Urothelium cell line (cell line): ENCODE measurements at regions not wholly inside any gene's neighbourhood (a gene's known extent, or its start where the extent isn't known, plus 50 kb on each side); places are given as distances from the start of the nearest gene placed in this dataset.
A peak's percentile ranks its signal among the peaks of the same experiment; 100 is the strongest.

Experiments
- DNase-seq: peaks from one replicate; pipeline ENCODE4 v3.0.0; 2011; ENCODE audit warnings: low spot score, mixed read lengths
- FAIRE-seq: peaks from 2 replicates; lab custom pipeline; 2011; peaks lifted over from hg19 to GRCh38; lab: Jason Lieb, UNC

DNA sequence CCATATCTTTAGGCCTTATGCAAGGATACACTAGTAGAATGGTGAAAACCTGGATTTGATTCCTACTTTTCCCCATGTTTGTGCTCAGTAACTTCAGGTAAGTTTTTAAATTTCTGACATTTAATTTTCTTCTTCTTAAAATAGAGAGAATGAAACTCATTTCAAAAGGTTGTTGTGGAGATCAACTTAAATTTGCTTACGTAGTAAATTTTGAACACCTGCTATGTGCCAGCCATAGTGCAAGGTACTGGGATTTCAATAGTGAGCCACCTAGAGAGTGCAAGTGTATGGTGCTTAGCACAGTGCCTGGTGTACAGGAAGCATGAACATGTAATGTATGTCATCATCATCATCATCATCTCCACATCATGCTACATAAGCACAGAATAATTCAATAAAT lies 73.6 kb upstream of the SMIM36 start:
- DNase-seq (no peak), FAIRE-seq (no peak)

DNA sequence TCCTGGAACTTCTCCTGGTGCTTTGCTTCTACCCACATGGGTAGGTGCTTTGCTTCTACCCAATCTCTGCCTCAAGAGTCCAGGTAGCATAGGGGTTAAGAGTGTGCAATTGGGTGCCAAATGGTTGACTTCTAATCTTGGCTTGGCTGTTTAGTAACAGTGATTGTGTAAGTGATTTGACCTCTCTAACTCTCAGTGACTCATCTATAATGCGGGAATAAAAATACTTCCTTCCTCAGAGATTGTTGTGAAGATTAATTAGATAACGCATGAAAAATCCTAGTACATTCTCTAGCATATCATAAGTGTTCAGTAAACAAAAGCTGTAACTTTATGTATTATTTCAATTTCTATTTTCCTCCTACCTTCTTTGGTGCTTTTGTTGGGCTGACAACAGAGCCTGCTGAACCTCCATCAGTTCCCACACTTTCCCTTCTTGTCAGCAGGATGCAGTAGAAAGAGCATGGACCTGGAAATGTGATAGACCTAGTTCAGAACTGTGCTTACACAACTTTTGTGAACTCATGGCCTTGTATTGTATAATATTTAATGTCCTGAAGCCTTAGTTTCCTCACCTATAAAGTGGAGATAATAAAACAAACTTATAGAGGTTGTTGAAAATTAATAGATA lies 72.9 kb upstream of the SMIM36 start:
- FAIRE-seq (no peak), DNase-seq (no peak)

DNA sequence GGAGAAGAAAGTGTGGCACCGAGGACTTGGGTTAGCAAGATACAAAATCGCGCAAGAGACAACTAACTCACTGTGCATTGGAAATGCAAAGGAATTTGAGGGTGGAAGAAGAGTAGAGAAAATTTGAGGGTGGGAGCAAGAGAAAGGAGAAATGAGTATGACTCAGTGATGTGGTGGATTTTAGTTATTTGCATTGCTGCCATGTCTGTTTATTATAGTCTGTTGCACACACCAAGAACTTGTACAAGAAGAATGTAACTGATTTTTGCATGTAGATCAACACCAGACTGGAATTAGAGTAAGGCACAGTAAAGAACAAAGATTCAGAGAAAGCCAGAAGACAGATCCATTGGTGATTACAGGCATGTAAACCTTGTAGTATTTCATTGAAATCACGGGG lies 71.6 kb upstream of the SMIM36 start:
- FAIRE-seq = no peak
- no peak for DNase-seq

DNA sequence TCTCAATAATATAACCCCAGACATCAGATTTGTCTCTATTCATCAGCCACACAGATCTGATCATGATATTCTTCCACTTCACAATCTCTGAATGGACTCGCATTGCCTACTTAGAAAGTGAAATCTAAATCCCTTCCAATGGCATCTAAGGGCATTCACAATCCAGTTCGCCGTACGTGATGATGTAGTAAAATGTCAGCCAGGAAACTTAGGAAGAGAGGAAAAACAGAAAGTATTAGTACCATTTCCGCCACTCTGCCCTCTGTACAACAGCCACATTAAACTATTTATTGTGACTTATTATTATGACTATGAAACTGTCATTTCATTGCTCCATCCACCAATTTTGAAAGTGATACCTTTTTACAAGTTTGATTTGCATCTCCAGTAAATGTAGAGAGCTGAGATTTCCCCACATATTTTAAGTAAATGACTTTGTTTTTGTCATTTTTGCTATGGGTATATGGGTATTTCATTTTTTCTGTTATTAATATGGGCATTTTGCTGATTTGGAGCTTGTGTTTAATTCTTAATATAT lies 69.4 kb upstream of the SMIM36 start:
- no peak for FAIRE-seq
- no peak for DNase-seq

DNA sequence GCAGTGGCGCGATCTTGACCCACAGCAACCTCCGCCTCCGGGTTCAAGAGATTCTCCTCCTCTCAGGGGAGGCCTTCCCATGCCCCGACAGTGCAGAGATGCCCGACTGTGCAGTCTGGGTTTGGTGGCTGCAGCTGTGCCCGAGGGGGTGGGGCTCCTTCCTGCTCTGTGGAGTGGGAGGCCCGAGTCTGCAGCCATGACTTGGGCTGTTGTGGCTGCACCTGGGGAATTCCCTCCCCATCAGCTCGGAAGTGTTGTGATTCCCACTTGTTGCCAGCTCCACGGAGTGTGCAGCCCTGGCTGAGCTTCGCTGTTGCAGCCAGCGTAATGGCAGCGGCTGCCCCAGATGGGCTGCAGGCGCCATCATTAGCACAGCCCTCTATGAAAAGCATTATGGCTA lies 66.4 kb upstream of the SMIM36 start:
- peak; percentile 78 for FAIRE-seq

DNA sequence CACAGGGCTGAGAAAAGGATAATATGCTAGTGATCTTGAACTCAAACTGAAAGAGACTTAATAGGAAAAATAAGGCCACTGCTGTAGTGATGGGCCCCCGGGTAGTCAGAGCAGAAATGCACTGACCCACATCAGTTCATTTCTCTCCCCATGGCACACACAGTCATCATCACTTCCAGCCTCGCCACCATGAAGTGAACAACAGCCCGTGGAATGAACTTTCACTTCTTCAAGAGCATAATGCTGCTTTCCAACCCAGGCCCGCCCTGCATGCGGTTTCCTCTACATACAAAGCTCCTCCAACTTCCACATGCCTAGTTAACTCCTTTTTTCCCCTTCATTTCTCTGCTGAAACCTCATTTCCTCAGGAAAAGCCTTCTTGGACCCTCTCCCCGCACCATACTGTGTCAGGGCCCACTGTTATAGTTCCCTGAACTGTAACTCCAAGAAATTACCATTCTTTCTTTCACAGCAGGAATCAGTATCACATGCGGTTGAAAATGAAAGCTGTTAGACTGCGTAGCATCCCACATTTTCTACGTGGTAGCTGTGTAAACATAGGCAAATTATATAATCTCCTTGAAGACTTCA lies 65.8 kb upstream of the SMIM36 start:
- no peak for FAIRE-seq
- no peak for DNase-seq

More for the DNA sequence above, 66.4 kb upstream of the SMIM36 start:
- DNase-seq = peak; percentile 58

DNA sequence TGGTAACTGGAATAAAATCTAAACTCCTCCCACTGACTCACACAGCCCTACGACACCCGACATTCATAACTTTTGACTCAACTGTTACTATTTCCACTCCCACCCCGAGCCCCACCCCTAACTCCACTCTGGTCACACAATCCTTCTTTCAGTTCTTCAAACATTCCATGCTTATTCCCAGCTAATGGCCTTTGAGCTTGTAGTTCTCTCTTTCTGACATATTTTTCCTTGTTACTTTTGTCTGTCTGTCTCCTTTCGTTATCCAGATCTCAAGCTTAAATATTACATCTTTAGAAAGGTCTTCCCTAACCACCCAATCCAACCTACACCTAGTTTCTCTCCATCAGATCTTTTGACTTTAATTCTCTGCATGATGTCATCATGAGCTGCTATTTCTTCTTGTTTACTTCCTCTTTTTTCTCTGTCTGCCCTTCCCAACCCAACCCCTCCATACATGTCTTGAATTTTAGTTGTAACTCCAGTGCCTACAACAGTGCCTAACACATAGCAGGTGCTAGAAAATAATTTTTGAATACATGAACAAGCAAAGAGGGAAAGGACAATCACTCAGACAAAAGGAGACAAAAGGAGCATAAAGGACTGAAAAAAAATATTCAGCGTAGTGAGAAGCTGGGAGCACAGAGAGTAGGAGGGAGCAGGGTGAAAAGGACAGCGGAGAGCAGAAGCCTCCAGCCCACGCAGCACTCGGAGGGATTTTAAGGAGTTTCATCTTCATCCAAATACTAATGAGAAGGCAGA lies 65.2 kb upstream of the SMIM36 start:
- FAIRE-seq (no peak), DNase-seq (peak; percentile 65)

DNA sequence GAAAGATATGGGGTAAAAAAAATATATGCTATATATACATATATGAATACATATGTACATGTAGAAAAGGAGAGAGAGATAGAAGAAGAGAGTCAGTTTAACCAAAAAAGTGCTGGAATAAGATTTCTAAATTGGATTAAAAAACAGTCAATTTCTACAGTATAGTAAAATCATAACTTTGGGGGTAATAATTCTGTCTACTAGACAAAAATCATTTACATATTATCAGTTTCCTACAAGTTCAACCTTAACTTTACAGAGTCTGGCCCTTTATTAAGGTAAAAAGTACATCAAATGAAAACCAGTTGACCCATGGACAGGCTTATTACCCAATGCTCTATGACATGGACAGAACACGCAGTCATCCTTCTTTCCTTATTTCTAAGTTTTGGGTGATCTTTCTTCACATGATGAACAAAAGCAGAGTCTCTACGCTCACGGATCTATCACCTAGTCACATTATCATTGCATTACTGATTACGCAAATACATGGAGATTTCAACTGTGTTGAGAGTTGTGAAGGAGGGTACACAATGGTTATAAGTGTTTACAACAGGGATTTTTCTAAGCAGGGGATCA lies 63.9 kb upstream of the SMIM36 start:
- FAIRE-seq (no peak), DNase-seq (no peak)

DNA sequence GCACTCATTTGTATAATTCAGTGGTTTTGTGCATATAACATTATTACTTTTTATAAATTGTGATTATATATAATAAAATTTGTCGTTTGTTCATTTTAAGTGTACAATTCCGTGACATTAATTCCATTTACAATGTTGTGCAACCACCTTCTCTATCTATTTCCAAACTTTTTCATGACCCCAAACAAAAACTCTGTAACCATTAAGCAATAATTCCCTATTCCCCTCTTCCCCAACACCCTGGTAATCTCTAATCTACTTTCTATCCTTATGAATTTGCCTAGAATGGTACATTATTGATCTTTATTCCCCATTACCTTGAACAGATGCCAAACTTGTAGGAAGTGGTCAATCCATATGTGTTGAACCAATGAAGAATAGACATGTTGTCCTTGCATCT lies 61.3 kb upstream of the SMIM36 start:
- FAIRE-seq (no peak), DNase-seq (no peak)

DNA sequence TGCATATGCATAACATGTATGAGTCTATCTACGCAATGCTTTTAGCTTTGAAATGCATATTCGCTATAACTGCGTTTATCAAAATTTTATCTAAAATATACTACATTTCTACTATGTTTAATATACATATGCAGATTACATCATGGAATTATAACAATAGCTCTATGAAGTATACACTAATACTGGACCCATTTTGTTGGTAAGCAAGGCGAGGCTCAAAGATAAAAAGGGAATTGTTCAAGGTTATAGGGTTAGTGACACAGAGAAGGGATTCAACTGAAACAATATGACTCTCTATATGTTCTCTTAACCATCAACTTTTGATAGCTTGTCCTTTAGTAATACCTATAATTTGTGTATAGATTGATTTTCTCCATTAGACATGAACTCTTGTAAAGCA lies 60.9 kb upstream of the SMIM36 start:
- no peak for FAIRE-seq
- DNase-seq = no peak

DNA sequence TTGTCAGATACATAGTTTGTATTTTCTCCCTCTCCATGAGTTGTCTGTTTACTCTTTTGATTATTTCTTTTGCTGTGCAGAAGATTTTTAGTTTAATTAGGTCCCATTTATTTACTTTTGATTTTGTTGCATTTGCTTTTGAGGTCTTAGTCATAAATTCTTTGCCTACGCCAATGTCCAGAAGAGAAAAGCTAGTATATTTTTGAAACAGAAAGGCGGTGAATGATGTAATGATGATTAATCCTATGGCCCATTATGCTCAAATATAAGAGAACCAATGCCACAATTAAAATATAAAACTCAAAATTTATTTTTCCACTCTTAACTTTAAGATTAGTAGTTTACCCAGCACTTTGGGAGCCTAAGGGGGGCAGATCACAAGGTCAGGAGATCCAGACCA lies 59.8 kb upstream of the SMIM36 start:
- FAIRE-seq (no peak), DNase-seq (no peak)

DNA sequence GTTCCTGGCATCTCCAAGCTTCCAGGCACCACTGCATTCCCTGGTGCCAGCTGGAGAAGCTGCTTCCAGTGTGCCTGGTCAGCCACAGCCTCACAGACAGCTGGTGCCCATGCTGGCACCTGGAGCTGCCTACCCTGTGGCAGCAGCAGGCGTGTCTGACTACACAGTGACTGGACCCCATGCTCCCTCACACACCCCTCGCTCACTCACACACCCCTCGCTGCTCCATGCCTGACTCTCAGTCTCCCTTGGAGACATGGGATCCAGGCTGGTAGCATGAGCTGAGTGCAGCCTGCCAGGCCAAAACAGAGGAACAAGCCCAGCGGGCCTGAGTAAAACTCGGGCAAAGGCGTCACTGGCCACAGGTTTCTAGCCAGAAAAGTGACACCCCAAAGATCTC lies 59.1 kb upstream of the SMIM36 start:
- no peak for FAIRE-seq
- no peak for DNase-seq

DNA sequence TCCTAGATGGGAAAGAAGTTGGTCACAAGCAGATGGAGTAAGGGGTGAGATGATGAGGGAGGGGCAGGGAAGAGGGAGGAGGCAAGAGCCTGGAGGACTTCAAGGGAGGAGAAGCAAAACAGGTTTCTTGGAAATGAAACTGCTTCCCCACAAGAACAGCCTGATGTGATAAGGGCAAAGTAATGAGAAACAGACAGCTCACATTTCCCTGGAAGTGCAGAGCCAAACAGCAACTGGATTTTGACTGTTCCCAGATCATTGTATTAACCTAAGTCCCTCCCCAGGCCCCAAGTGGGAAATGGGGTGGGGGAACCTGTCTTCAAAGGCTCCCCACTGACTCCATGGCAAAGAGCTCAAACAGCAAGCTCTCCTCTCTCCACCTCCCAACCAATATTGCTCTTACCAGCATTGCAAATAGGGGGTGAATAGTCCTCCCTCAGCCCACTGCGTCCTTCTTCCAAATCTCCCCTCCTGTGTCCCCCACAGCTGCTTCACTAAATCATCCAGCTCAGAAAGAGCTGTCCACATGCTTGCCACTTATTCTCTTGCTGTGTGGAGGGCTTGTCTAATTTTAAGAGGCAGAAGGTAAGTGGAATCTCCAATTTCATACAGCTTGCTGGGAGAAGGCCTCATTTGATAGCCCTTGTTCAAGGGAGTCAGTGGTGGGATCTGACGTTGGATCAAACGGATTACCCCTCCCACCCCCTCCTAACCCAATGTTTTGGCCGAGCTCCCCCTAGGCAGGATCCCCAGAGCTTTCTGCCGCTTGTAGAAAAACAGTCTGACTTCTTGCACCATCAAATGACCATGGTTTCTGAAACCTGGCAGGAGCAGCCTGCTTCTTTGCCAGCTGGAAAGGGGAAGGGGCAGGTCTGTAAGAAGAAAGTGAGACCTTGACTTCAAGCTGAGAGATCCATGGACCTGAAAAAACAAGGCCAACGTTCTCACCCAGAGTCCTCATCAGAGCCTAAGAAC lies 56.3 kb upstream of the SMIM36 start:
- FAIRE-seq = no peak
- no peak for DNase-seq

DNA sequence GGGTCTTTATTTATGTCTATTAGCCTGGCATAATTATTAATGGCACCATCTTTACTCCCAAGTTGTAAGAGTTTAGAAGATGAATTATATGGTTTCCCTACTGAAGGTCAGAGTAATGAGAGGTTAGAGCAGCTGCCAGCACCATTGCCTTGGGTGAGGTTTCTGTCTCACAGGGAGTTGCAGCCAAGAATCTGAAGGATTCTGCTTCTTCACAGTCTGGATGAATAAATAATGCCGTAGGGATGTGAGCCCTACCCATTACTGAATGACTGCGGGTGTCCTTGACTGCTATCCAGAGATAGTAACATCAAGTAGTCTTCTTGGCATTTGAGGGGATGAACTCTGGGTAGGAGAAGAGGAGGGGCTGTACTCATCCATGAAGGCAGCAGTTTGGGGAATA lies 52.8 kb upstream of the SMIM36 start:
- FAIRE-seq (no peak), DNase-seq (no peak)

DNA sequence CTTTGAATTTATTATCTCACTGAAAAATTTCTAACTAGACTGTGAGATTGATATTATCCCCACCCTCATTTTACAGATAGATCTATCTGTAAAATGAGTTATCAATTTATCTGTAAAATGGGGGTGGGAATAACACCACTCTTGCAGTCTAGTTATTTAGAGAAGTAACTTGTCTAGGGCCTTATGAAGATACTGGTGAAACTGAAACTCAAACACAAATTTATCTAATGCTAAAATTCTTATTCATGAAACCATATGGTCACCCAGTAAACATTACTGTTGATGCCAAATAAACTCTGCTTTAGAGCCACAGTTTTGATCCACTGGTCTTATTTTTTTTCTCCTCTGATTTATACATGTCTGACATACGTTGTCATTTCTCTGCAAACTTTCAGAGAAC lies 52.1 kb upstream of the SMIM36 start:
- no peak for DNase-seq
- FAIRE-seq = no peak

DNA sequence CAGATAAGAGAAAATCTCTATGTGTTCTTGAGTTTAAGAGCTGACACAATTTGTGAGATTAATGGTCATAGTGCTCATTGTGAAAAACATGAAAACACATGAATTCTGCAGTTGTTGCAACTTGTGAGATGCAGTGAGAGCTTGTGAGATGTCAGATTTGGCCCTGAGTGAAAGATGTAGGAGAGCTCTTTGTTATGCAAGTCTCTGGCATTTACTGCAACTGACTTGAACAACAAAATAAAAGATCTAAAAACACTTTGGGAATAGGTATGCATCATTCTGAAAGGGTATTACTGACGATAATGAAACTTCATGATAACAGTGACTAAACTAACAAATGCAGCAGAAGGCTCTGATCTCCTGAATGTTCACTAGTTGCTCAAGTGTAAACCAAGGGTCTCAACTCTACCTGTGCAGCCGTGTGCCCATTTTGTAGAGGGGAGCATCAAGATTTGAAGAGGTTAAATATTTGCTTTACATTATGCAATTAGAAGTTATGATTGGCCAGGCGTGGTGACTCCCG lies 50.8 kb upstream of the SMIM36 start:
- no peak for FAIRE-seq
- no peak for DNase-seq

DNA sequence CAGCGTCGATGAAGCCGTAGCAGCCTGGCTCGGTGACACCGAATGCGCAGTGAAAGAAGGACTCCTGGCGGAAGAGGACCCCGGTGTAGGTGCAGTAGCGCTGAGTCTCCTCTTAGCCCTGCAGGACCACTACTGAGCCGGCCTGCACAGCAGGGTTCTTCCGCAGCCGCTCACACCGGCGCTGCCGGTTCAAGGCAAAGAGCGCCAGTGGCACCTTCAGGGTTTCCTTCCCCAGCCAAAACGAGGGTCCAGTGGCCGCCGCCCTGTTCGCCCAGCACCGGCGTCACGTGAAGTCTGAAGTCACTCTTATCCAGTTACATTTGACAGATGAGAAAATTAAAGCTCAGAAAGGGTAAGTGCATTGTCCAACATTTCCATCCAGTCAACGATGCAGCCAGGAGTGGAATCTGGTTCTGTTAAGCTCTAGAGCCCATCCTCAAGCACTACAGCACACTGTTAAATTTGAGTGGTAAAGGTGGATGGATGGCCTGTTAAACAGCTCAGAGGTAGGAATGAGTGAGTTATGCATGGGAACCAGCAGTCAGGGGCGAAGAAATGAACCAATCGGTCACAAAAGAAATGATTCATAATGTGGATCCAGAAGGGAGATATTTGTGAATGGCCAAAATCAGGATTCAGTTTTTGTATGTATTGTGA lies 50.2 kb upstream of the SMIM36 start:
- DNase-seq (no peak), FAIRE-seq (no peak)
